ENCODE measurements at regions not wholly inside any gene's neighbourhood (a gene's known extent, or its start where the extent isn't known, plus 50 kb on each side); places are given as distances from the start of the nearest gene placed in this dataset.

DNA sequence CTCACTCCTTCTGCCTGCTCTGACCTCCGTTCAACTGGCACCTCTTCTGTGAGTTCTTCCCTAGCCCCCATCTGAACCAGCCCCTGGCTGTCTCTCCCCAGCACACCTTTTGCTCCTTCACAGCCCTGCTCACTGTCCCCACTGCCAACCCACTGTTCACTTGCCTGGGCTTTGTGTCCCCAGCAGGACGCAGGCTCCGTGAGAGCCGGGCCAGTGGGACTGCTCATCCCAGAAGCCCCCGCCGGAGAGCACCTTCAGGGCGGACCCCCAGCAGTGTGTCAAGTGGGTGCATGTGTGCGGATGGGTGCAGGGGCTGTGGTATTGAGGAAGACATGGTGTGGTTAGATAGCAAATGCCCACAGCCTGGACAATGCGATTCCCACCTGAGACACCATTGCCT lies 148.4 kb upstream of the RNF32 start:
- DNase-seq (ENCODE audit: low spot score) = no peak
- TF ChIP-seq, protein P1, sequence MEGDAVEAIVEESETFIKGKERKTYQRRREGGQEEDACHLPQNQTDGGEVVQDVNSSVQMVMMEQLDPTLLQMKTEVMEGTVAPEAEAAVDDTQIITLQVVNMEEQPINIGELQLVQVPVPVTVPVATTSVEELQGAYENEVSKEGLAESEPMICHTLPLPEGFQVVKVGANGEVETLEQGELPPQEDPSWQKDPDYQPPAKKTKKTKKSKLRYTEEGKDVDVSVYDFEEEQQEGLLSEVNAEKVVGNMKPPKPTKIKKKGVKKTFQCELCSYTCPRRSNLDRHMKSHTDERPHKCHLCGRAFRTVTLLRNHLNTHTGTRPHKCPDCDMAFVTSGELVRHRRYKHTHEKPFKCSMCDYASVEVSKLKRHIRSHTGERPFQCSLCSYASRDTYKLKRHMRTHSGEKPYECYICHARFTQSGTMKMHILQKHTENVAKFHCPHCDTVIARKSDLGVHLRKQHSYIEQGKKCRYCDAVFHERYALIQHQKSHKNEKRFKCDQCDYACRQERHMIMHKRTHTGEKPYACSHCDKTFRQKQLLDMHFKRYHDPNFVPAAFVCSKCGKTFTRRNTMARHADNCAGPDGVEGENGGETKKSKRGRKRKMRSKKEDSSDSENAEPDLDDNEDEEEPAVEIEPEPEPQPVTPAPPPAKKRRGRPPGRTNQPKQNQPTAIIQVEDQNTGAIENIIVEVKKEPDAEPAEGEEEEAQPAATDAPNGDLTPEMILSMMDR (IDR thresholded peaks at IDR 0.05; ENCODE audit: borderline replicate concordance, control extremely low read depth, extremely low read depth, insufficient read depth, missing control alignments) = no peak

DNA sequence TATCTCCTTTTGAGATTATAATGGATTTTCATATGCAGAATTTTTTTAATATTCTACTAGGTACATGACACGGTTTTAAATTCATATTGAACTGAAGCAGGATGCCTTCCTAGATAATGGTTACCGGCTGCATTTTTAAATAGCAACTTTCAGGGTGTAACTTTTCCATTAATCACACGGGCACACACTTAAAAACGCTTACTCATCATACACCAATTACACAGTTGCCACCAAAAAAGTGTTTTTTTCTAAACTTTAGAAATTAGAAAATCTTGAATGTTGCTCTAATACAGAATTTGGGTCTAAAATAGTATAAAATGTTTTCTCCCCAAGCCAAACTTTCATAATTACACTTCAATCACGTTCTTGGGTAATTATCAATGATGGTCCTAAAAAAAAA lies 149.1 kb upstream of the RNF32 start:
- TF ChIP-seq, protein P1 (IDR thresholded peaks at IDR 0.05; ENCODE audit: borderline replicate concordance, control extremely low read depth, extremely low read depth, insufficient read depth, missing control alignments) = no peak
- in situ Hi-C loops (cut with MboI; ENCODE audit: low sequenced_read_pairs, unreplicated experiment) = no loop called here
- no peak for DNase-seq (ENCODE audit: low spot score)

More for the DNA sequence above, 148.4 kb upstream of the RNF32 start:
- in situ Hi-C loops (cut with MboI; ENCODE audit: low sequenced_read_pairs, unreplicated experiment) = no loop called here

DNA sequence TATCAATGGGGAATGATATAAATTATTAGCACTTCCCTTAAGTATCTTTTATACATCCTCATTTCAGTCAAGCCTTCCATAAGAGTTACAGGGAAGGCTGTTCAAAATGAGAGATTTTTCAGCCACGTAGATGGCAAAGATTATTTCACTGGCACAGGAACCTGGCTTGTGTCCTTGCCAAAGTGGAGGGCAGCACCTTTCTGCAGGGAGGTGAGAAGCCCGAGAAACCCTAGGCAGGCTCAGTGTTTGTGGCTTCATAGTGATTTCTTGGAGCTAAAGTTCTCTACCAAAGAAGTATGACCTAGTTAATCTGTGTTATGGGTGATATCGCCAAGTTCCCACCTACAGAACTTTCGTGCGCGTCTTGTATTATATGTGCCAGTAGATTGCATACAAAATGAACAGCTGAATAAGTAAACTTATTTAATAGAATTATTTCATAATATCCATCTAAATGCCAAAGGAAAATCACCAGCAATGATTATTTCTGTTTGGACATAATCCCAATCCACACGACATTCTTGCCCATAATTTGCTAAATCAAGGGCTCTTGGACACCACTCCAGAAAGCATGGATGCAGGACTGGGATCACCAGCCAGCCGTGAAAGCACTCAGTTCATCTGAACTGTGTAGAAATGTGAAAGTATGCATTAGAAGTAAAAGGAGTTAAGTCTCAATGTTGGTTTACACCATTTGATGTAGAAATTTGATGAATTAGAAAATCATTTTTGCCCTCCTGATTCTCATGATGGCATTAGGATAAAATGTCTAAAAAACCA lies 150.4 kb upstream of the RNF32 start:
- no peak for DNase-seq (ENCODE audit: low spot score)
- TF ChIP-seq, protein P1 (IDR thresholded peaks at IDR 0.05; ENCODE audit: borderline replicate concordance, control extremely low read depth, extremely low read depth, insufficient read depth, missing control alignments) = no peak
- in situ Hi-C loops (cut with MboI; ENCODE audit: low sequenced_read_pairs, unreplicated experiment) = no loop called here

DNA sequence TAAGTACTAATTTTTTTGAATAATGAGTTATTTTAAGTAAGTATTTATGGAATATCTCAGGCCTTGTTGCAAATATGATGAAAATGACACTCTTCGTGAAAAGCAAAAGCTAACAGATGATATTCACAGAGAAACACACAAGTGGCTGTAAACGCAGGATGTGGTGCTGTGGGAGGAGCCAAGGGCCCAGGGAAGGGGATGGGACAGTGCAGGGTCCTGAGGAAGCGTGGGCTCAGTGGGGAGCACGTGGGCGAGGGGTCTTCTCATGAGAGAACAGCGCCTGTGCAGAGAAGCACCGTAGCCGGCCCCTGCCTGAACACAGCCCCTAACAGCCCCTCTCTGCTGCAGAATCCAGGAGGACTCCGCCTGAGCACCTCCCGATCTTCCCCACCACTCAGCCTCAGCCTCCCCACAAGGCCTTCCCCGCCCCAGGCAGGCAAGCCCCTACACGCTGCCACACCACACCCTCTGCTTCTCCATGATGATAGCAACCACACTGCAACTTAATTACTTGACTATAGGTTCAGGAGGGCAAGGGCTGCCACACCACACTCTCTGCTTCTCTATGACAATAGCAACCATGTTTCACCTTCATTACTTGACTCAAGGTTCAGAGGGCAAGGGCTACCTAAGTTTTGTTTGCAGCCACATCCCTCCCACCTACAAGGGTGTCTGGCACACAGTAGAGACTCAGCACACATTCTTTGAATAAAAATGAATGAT lies 152.6 kb upstream of the RNF32 start:
- TF ChIP-seq, protein P1 (IDR thresholded peaks at IDR 0.05; ENCODE audit: borderline replicate concordance, control extremely low read depth, extremely low read depth, insufficient read depth, missing control alignments) = no peak
- in situ Hi-C loops (cut with MboI; ENCODE audit: low sequenced_read_pairs, unreplicated experiment) = no loop called here
- no peak for DNase-seq (ENCODE audit: low spot score)

DNA sequence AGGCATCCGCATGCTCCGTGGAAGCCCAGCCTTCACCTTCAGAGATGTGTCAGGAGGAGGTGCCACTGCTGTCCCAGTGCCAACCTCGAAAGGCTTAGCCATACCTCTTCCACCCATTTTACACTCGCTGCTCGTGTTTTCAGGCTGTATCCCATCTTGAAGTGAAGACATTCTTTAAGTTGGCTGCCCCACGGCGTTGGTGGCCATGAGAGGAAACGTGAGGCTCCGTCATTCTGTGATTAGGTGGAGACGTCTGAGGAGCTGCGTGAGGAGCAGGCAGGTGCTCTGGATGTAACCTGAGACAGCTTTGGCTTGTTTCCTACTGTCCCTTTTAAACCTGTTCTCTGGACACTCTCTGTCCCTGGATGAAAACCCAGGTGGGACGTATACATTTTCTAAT lies 159.9 kb upstream of the RNF32 start:
- in situ Hi-C loops (cut with MboI; ENCODE audit: low sequenced_read_pairs, unreplicated experiment) = no loop called here
- DNase-seq (ENCODE audit: low spot score) = no peak
- TF ChIP-seq, protein P1 (IDR thresholded peaks at IDR 0.05; ENCODE audit: borderline replicate concordance, control extremely low read depth, extremely low read depth, insufficient read depth, missing control alignments) = no peak

DNA sequence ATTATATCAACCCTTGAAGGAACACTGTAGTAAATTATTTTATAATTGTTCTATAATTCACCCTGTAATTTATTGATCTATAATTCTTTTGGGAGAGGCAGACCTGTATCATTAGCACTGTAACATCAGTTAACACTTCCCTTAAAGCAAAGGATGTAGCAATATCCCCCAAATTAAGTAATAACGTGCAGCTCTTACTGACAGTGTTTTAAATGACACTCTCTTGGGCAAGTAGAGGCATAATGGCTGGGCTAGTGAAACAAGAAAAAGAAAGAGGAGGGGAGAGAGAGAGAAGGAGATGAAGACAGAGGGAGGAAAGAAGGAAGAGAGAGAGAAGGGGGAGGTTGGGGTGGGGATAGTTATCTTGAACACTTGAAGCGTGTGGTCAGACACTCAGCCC lies 161.0 kb upstream of the RNF32 start:
- in situ Hi-C loops (cut with MboI; ENCODE audit: low sequenced_read_pairs, unreplicated experiment) = loop anchor here (10.0 kb wide), 1 partner anchor 665 kb away; the partner anchor contains the start of gene SHH
- TF ChIP-seq, protein P1 (IDR thresholded peaks at IDR 0.05; ENCODE audit: borderline replicate concordance, control extremely low read depth, extremely low read depth, insufficient read depth, missing control alignments) = no peak
- no peak for DNase-seq (ENCODE audit: low spot score)
